Choroid plexus epithelial cell (primary cell): ENCODE measurements at regions not wholly inside any gene's neighbourhood (a gene's known extent, or its start where the extent isn't known, plus 50 kb on each side); places are given as distances from the start of the nearest gene placed in this dataset.

ENCODE experiments used
- DNase-seq: peaks from one replicate; pipeline ENCODE4 v3.0.0-alpha.2; 2010; ENCODE audit warnings: low read depth
- H3K4me3 ChIP-seq: 2 replicates; pipeline ENCODE4 v1.5.1; 2011; ENCODE audit warnings: low read depth, mild to moderate bottlenecking, control low read depth, low read length, moderate library complexity
- CTCF ChIP-seq: conservative IDR thresholded peaks from 2 replicates; pipeline ENCODE4 v1.5.1; 2011; ENCODE audit warnings: low read depth, mild to moderate bottlenecking, control low read depth, inconsistent platforms, low read length, moderate library complexity

GRCh38 chr9:523444-523843 lies 308.8 kb downstream of the DOCK8 start:
- no peak for DNase-seq
- TF ChIP-seq CTCF: no peak
- H3K4me3 ChIP-seq: no peak overlapping the region

GRCh38 chr9:524008-524407 lies 309.3 kb downstream of the DOCK8 start:
- no peak overlapping the region for H3K4me3 ChIP-seq
- no peak for DNase-seq
- no peak for TF ChIP-seq CTCF

- no peak for DNase-seq
- TF ChIP-seq CTCF: no peak
- no peak overlapping the region for H3K4me3 ChIP-seq
Measured at GRCh38 chr9:526904-527591, 312.4 kb downstream of the DOCK8 start.

- no peak overlapping the region for H3K4me3 ChIP-seq
- TF ChIP-seq CTCF: no peak
- no peak for DNase-seq
Measured at GRCh38 chr9:529731-530130, 311.8 kb upstream of the DMRT1 start.

GRCh38 chr9:530681-531080 lies 310.8 kb upstream of the DMRT1 start:
- DNase-seq: no peak
- H3K4me3 ChIP-seq: no peak overlapping the region
- no peak for TF ChIP-seq CTCF

GRCh38 chr9:532707-533106 lies 308.8 kb upstream of the DMRT1 start:
- DNase-seq: no peak
- TF ChIP-seq CTCF: no peak
- no peak overlapping the region for H3K4me3 ChIP-seq

GRCh38 chr9:534886-535285 lies 306.6 kb upstream of the DMRT1 start:
- H3K4me3 ChIP-seq: no peak overlapping the region
- no peak for DNase-seq
- TF ChIP-seq CTCF: no peak
